KMS-11 (cell line): ENCODE measurements at regions not wholly inside any gene's neighbourhood (a gene's known extent, or its start where the extent isn't known, plus 50 kb on each side); places are given as distances from the start of the nearest gene placed in this dataset.

Experiments
- H2AFZ ChIP-seq: fragments of 200-600 bp; sonication (generic); 2 replicates; pipeline ENCODE4 v1.6.1; 2016; ENCODE audit warnings: antibody characterized with exemption, mixed run types, low read depth
- H3K27ac ChIP-seq: fragments of 200-600 bp; sonication (generic); 2 replicates; pipeline ENCODE4 v1.6.1; 2016; ENCODE audit warnings: mild to moderate bottlenecking, mixed run types
- H3K27me3 ChIP-seq: fragments of 200-600 bp; sonication (generic); 2 replicates; pipeline ENCODE4 v1.6.1; 2017; ENCODE audit warnings: mild to moderate bottlenecking, low read depth, mixed run types, moderate library complexity; ENCODE audit not compliant: insufficient read depth
- H3K36me3 ChIP-seq: fragments of 200-600 bp; sonication (generic); 2 replicates; pipeline ENCODE4 v1.6.1; 2017; ENCODE audit warnings: mild to moderate bottlenecking, mixed run types; ENCODE audit not compliant: insufficient read depth
- H3K4me1 ChIP-seq: fragments of 200-600 bp; sonication (generic); 2 replicates; pipeline ENCODE4 v1.6.1; 2016; ENCODE audit warnings: mild to moderate bottlenecking, low read depth, mixed run types; ENCODE audit not compliant: poor library complexity, severe bottlenecking
- H3K4me2 ChIP-seq: fragments of 200-600 bp; sonication (generic); 2 replicates; pipeline ENCODE4 v1.7.0; 2016; ENCODE audit warnings: mild to moderate bottlenecking, mixed run types
- H3K4me3 ChIP-seq: fragments of 200-600 bp; sonication (generic); IDR thresholded peaks from 2 replicates; pipeline ENCODE4 v1.6.1; 2017; ENCODE audit warnings: low read depth, low read length, mixed read lengths; ENCODE audit not compliant: insufficient read depth
- H3K79me2 ChIP-seq: fragments of 200-600 bp; sonication (generic); 2 replicates; pipeline ENCODE4 v1.6.1; 2016; ENCODE audit warnings: low read depth, mixed run types; ENCODE audit not compliant: insufficient read depth
- H3K9ac ChIP-seq: fragments of 200-600 bp; sonication (generic); 2 replicates; pipeline ENCODE4 v1.6.1; 2016; ENCODE audit warnings: mild to moderate bottlenecking, mixed run types
- H4K20me1 ChIP-seq: fragments of 200-600 bp; sonication (generic); 2 replicates; pipeline ENCODE4 v1.6.1; 2016; ENCODE audit warnings: mild to moderate bottlenecking, mixed run types; ENCODE audit not compliant: insufficient read depth
- TF ChIP-seq, protein P1 (sequence below): fragments of 200-600 bp; sonication (generic); conservative IDR thresholded peaks from 2 replicates; pipeline ENCODE4 v1.6.1; 2017; ENCODE audit warnings: low read depth, mild to moderate bottlenecking, antibody characterized with exemption, low read length, moderate library complexity, mixed read lengths

DNA sequence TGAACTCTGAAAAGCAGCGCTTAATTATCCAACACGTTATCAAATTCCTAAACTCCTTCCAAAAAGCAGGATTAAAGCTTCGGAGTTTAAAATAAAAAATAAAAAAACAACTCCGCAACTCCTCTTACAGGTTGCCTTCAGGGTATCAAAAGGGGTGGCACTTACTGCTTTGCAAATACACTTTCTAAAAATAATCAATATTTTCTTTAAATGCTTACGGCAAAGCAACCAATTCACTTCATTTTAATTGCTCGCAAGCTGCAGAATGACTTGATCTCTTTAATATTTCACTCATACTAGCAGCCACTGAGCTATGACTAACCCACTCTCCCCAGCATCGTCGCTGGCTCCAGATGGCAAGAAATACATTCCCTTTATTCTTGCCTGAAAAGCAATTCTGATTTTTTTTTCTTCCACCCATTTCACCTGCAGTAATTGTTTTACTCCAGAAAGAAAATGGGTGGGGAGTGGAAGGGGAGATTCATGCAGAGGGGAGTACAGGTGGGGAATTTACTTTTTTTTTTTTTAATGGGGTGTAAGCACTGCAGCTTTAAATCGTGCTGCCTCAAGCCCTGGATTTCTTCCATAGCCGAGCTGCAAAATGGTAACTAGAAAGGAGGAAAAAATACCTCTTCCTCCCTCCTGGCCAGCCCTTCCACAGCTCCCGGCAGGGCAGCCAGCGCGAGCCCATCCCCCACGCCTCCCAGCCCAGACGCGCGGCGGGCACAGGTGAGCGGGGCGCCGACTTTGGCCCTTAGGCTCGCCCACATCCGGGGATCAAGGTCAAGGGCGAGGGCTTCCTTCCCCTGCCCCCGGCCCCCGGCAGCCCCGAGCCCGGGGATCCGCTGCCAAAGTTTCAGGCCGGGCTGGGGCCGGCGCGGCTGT lies 54.2 kb upstream of the FHIP2A start:
- H3K4me3 ChIP-seq: no peak overlapping the region
- no peak overlapping the region for H3K27ac ChIP-seq
- no peaks in the 10 kb centered on the region for H3K79me2 ChIP-seq
- peak overlapping the region; percentile 9; the same call in 1 of the 2 replicates for H3K9ac ChIP-seq
- no peaks in the 10 kb centered on the region for H3K27me3 ChIP-seq
- H3K36me3 ChIP-seq: no peaks in the 10 kb centered on the region
- peaks cover 8% of the 10 kb centered on the region for H3K4me1 ChIP-seq
- H3K4me2 ChIP-seq: peak overlapping the region; percentile 83
- no peaks in the 10 kb centered on the region for H4K20me1 ChIP-seq
- TF ChIP-seq, protein P1, sequence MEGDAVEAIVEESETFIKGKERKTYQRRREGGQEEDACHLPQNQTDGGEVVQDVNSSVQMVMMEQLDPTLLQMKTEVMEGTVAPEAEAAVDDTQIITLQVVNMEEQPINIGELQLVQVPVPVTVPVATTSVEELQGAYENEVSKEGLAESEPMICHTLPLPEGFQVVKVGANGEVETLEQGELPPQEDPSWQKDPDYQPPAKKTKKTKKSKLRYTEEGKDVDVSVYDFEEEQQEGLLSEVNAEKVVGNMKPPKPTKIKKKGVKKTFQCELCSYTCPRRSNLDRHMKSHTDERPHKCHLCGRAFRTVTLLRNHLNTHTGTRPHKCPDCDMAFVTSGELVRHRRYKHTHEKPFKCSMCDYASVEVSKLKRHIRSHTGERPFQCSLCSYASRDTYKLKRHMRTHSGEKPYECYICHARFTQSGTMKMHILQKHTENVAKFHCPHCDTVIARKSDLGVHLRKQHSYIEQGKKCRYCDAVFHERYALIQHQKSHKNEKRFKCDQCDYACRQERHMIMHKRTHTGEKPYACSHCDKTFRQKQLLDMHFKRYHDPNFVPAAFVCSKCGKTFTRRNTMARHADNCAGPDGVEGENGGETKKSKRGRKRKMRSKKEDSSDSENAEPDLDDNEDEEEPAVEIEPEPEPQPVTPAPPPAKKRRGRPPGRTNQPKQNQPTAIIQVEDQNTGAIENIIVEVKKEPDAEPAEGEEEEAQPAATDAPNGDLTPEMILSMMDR: no peak
- peak overlapping the region; percentile 78; the same call in 1 of the 2 replicates for H2AFZ ChIP-seq

DNA sequence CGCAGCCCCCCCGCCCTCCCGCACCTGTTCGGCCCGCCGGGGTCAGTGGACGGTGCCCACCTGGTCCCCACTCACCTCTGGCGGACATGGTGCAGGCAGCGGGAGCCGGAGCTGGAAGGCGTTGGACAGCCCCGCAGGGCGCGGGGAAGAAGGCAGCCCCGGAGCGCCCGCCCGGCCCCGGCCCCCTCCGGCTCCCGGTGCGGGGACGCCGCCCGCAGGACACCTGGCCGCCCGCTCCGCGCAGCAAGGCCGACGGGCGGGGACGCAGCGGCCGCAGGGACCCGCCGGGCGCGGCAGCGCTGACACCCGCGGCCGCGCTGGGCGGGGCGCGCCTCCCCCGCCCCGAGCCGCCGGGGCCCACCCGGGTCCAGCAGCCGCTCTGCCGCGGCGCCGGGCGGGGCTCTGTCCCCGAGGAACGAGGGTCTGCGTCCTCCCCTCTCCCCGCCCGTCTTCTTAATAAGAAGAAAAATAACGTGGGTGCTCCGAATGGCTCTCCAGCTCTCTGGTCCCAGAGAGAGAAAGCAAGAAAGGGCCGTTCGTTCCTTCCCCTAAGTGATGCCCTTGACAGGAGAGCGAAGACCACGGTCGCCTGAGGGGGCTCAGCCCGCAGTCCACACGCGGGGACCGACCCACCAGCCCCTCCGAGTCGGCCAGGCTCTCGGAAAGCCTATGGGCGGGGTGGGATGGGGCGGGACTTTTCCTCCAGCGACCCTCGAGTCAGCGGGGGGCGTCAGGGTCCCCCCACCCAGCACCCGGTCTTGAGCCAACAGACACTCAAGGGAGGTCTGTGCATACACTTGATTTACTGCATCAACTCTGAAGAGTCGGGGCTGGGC lies 53.4 kb upstream of the FHIP2A start:
- H3K79me2 ChIP-seq: no peaks in the 10 kb centered on the region
- H3K27ac ChIP-seq: no peak overlapping the region

DNA sequence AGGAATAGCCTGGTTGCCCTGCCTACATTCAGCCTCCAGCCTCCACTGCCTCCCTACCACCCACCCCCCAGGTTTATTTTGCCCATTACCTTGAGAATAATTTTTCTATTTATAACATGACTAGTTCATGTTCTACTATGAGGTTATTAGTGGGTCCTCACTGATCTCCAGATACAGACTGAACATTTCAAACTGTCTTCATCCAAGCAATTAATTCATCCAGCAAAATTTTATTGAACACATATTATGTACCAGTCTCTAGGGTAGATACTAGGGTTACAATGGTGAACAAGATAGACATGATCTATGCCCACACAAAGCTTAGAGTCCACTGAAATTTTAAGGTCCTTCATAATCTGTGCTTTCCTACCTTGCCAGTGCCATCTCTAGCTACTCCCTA lies 51.6 kb upstream of the FHIP2A start:
- no peak overlapping the region for H3K4me2 ChIP-seq
- H2AFZ ChIP-seq: no peak overlapping the region
- TF ChIP-seq, protein P1: no peak
- peaks cover 8% of the 10 kb centered on the region for H3K4me1 ChIP-seq
- H3K27me3 ChIP-seq: no peaks in the 10 kb centered on the region
- no peak overlapping the region for H3K4me3 ChIP-seq
- no peaks in the 10 kb centered on the region for H4K20me1 ChIP-seq
- H3K9ac ChIP-seq: no peak overlapping the region
- no peaks in the 10 kb centered on the region for H3K79me2 ChIP-seq
- H3K27ac ChIP-seq: no peak overlapping the region
- no peaks in the 10 kb centered on the region for H3K36me3 ChIP-seq

More for the DNA sequence above, 53.4 kb upstream of the FHIP2A start:
- TF ChIP-seq, protein P1: no peak
- Histone ChIP-seq H3K4me2 (peak overlapping the region; percentile 83), H3K27me3 (no peaks in the 10 kb centered on the region), H2AFZ (peak overlapping the region; percentile 78; the same call in 1 of the 2 replicates), H3K4me1 (peaks cover 8% of the 10 kb centered on the region), H3K4me3 (no peak overlapping the region), H3K36me3 (no peaks in the 10 kb centered on the region), H3K9ac (peak overlapping the region; percentile 9; the same call in 1 of the 2 replicates), H4K20me1 (no peaks in the 10 kb centered on the region)

DNA sequence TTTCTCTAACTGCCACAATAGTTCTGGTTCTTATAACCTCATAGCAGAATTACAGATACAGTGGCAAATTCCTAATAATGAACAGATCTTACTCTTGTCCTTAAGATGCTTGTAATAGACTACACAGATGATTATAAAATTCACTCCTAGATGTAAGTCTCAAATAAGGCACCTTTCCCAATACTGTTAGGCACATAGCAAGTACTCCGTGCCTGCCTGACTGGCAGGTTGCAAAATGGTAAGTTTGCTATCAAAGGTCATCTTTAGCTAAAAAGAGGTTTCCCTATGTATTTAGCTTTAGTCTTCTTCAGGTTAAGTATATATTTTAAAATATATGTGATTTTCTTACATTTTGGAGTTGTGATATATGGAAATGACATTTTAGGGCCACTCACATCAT lies 50.4 kb upstream of the FHIP2A start:
- no peak overlapping the region for H2AFZ ChIP-seq
- H3K79me2 ChIP-seq: no peaks in the 10 kb centered on the region
- H3K27me3 ChIP-seq: no peaks in the 10 kb centered on the region
- peaks cover 8% of the 10 kb centered on the region for H3K4me1 ChIP-seq
- no peak overlapping the region for H3K9ac ChIP-seq
- H4K20me1 ChIP-seq: no peaks in the 10 kb centered on the region
- no peak overlapping the region for H3K4me3 ChIP-seq
- TF ChIP-seq, protein P1: no peak
- no peak overlapping the region for H3K27ac ChIP-seq
- H3K4me2 ChIP-seq: no peak overlapping the region
- no peaks in the 10 kb centered on the region for H3K36me3 ChIP-seq
